SK-N-SH treated with all-trans-retinoic acid at 6 μM for 48 hours (cell line): ENCODE measurements at regions not wholly inside any gene's neighbourhood (a gene's known extent, or its start where the extent isn't known, plus 50 kb on each side); places are given as distances from the start of the nearest gene placed in this dataset.

Experiments used
- ATAC-seq: fragments of 200-7000 bp; cut with Tn5 transposase; 3 replicates; pipeline ENCODE4 v1.9.1; 2020; ENCODE audit warnings: mild to moderate bottlenecking, moderate library complexity
- ARNTL ChIP-seq: fragments of 450-650 bp; formaldehyde crosslinking; IDR thresholded peaks from 2 replicates; pipeline ENCODE4 v1.5.0; 2020; ENCODE audit warnings: low read depth, mild to moderate bottlenecking, moderate library complexity, borderline replicate concordance
- BACH2 ChIP-seq: fragments of 250-450 bp; sonication (Bioruptor Pico); IDR thresholded peaks from 2 replicates; pipeline ENCODE4 v1.9.0; 2021; ENCODE audit warnings: mild to moderate bottlenecking, borderline replicate concordance
- CSDC2 ChIP-seq: fragments of 250-450 bp; sonication (Bioruptor Pico); IDR thresholded peaks from 2 replicates; pipeline ENCODE4 v1.5.0; 2020; ENCODE audit warnings: mild to moderate bottlenecking, moderate library complexity
- ESRRG ChIP-seq: fragments of 250-450 bp; sonication (Bioruptor Pico); IDR thresholded peaks from 2 replicates; pipeline ENCODE4 v1.6.1; 2021; ENCODE audit warnings: mild to moderate bottlenecking
- GLIS3 ChIP-seq: fragments of 250-450 bp; sonication (Bioruptor Pico); IDR thresholded peaks from 2 replicates; pipeline ENCODE4 v1.5.0; 2020; ENCODE audit warnings: mild to moderate bottlenecking, moderate library complexity
- ISL1 ChIP-seq: fragments of 250-450 bp; sonication (Bioruptor Pico); IDR thresholded peaks from 2 replicates; pipeline ENCODE4 v2.1.2; 2022; ENCODE audit warnings: mild to moderate bottlenecking, moderate library complexity
- OSR1 ChIP-seq: fragments of 250-450 bp; sonication (Bioruptor Pico); IDR thresholded peaks from 2 replicates; pipeline ENCODE4 v1.8.0; 2022; ENCODE audit warnings: moderate library complexity, mild to moderate bottlenecking, inconsistent platforms
- PATZ1 ChIP-seq: fragments of 250-450 bp; sonication (Bioruptor Pico); IDR thresholded peaks from 2 replicates; pipeline ENCODE4 v1.8.0; 2020; ENCODE audit warnings: mild to moderate bottlenecking, moderate library complexity, borderline replicate concordance
- POU6F1 ChIP-seq: fragments of 250-450 bp; sonication (Bioruptor Pico); IDR thresholded peaks from 2 replicates; pipeline ENCODE4 v1.8.0; 2021; ENCODE audit warnings: low read depth, mild to moderate bottlenecking, moderate library complexity, borderline replicate concordance
- PPARA ChIP-seq: fragments of 250-450 bp; sonication (Bioruptor Pico); IDR thresholded peaks from 2 replicates; pipeline ENCODE4 v1.5.0; 2020; ENCODE audit warnings: mild to moderate bottlenecking, borderline replicate concordance
- RARB ChIP-seq: fragments of 250-450 bp; sonication (Bioruptor Pico); IDR thresholded peaks from 2 replicates; pipeline ENCODE4 v1.8.0; 2021; ENCODE audit warnings: mild to moderate bottlenecking, moderate library complexity
- SNAI2 ChIP-seq: fragments of 250-450 bp; sonication (Bioruptor Pico); IDR thresholded peaks from 2 replicates; pipeline ENCODE4 v1.5.0; 2020; ENCODE audit warnings: mild to moderate bottlenecking, moderate library complexity
- TCF4 ChIP-seq: fragments of 250-450 bp; sonication (Bioruptor Pico); IDR thresholded peaks from 2 replicates; pipeline ENCODE4 v1.8.0; 2021; ENCODE audit warnings: mild to moderate bottlenecking, moderate library complexity, borderline replicate concordance
- TOX ChIP-seq: fragments of 250-450 bp; sonication (Bioruptor Pico); IDR thresholded peaks from 2 replicates; pipeline ENCODE4 v1.8.0; 2021; ENCODE audit warnings: mild to moderate bottlenecking, moderate library complexity, borderline replicate concordance
- ZC3H10 ChIP-seq: fragments of 250-450 bp; sonication (Bioruptor Pico); IDR thresholded peaks from 2 replicates; pipeline ENCODE4 v1.5.1; 2021; ENCODE audit warnings: mild to moderate bottlenecking, moderate library complexity
- ZFP3 ChIP-seq: fragments of 250-450 bp; sonication (Bioruptor Pico); IDR thresholded peaks from 2 replicates; pipeline ENCODE4 v1.5.0; 2020; ENCODE audit warnings: mild to moderate bottlenecking, moderate library complexity
- ZFP30 ChIP-seq: fragments of 450-650 bp; formaldehyde crosslinking; IDR thresholded peaks from 2 replicates; pipeline ENCODE4 v1.5.0; 2022; ENCODE audit warnings: mild to moderate bottlenecking, moderate library complexity
- ZNF565 ChIP-seq: fragments of 450-650 bp; formaldehyde crosslinking; conservative IDR thresholded peaks from 2 replicates; pipeline ENCODE4 v1.5.0; 2020; ENCODE audit warnings: low read depth, mild to moderate bottlenecking, moderate library complexity
- ZNF70 ChIP-seq: fragments of 450-650 bp; formaldehyde crosslinking; IDR thresholded peaks from 2 replicates; pipeline ENCODE4 v1.5.0; 2020; ENCODE audit warnings: mild to moderate bottlenecking, moderate library complexity
- ZNF8 ChIP-seq: fragments of 450-650 bp; formaldehyde crosslinking; IDR thresholded peaks from 2 replicates; pipeline ENCODE4 v1.5.0; 2020; ENCODE audit warnings: mild to moderate bottlenecking, moderate library complexity
- TF ChIP-seq, protein P1 (sequence below): fragments of 250-450 bp; sonication (Bioruptor Pico); IDR thresholded peaks from 2 replicates; pipeline ENCODE4 v1.5.1; 2020; ENCODE audit warnings: low read depth, mild to moderate bottlenecking, moderate library complexity
- TF ChIP-seq, protein P2 (sequence below): fragments of 250-450 bp; sonication (Bioruptor Pico); IDR thresholded peaks from 2 replicates; pipeline ENCODE4 v1.5.1; 2021; ENCODE audit warnings: mild to moderate bottlenecking, moderate library complexity
- TF ChIP-seq, protein P3 (sequence below): fragments of 250-450 bp; sonication (Bioruptor Pico); IDR thresholded peaks from 2 replicates; pipeline ENCODE4 v1.5.0; 2020; ENCODE audit warnings: mild to moderate bottlenecking, moderate library complexity

GRCh38 chr17:14779241-14779640, 478.4 kb downstream of the HS3ST3B1 start:
- TF ChIP-seq ISL1 (CRISPR knock-in tag): no peak
- no peak for TF ChIP-seq ZNF8 (CRISPR knock-in tag)
- TF ChIP-seq ZFP30 (CRISPR knock-in tag): no peak
- TF ChIP-seq ESRRG: no peak
- no peak for ATAC-seq

DNA sequence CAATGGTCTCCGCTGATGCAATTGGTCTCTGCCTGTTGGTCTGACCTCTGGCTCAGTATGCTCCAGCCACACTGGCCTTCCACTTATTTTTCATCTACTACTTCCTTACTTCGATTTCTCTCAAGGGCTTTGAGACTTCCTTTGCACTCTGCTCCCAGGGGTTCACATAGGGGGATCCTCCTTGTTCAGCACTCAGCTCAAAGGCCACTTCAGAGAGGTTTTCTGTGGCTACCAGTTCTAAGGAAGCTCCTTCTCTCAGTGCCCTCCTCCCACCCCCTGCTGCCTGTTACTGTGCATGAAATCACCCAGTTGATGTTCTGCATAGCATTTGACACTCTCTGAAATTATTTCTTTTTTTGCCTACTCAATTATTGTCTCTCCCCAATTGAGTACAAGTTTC, 476.4 kb downstream of the HS3ST3B1 start:
- no peak for TF ChIP-seq ZNF8 (CRISPR knock-in tag)
- TF ChIP-seq ZNF565 (CRISPR knock-in tag): no peak
- TF ChIP-seq ZC3H10 (CRISPR knock-in tag): no peak
- no peak for TF ChIP-seq TOX (CRISPR knock-in tag)
- TF ChIP-seq, protein P1, sequence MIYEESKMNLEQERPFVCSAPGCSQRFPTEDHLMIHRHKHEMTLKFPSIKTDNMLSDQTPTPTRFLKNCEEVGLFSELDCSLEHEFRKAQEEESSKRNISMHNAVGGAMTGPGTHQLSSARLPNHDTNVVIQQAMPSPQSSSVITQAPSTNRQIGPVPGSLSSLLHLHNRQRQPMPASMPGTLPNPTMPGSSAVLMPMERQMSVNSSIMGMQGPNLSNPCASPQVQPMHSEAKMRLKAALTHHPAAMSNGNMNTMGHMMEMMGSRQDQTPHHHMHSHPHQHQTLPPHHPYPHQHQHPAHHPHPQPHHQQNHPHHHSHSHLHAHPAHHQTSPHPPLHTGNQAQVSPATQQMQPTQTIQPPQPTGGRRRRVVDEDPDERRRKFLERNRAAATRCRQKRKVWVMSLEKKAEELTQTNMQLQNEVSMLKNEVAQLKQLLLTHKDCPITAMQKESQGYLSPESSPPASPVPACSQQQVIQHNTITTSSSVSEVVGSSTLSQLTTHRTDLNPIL (CRISPR knock-in tag): no peak
- TF ChIP-seq ARNTL: no peak
- TF ChIP-seq GLIS3 (CRISPR knock-in tag): no peak
- TF ChIP-seq PPARA (CRISPR knock-in tag): no peak
- no peak for TF ChIP-seq OSR1 (CRISPR knock-in tag)
- no peak for TF ChIP-seq SNAI2
- no peak for TF ChIP-seq ZNF70 (CRISPR knock-in tag)
- no peak for TF ChIP-seq RARB
- no peak for TF ChIP-seq BACH2 (CRISPR knock-in tag)
- TF ChIP-seq TCF4: no peak
- TF ChIP-seq CSDC2: no peak
- no peak for TF ChIP-seq ZFP3 (CRISPR knock-in tag)
- TF ChIP-seq ISL1 (CRISPR knock-in tag): no peak
- no peak for ATAC-seq

GRCh38 chr17:14776791-14777190, 475.9 kb downstream of the HS3ST3B1 start:
- ATAC-seq: no peak
- TF ChIP-seq ZC3H10 (CRISPR knock-in tag) (no peak), PPARA (CRISPR knock-in tag) (no peak), ZFP30 (CRISPR knock-in tag) (no peak), ZNF565 (CRISPR knock-in tag) (no peak), ZNF70 (CRISPR knock-in tag) (no peak)
- TF ChIP-seq, protein P1 (CRISPR knock-in tag): no peak

DNA sequence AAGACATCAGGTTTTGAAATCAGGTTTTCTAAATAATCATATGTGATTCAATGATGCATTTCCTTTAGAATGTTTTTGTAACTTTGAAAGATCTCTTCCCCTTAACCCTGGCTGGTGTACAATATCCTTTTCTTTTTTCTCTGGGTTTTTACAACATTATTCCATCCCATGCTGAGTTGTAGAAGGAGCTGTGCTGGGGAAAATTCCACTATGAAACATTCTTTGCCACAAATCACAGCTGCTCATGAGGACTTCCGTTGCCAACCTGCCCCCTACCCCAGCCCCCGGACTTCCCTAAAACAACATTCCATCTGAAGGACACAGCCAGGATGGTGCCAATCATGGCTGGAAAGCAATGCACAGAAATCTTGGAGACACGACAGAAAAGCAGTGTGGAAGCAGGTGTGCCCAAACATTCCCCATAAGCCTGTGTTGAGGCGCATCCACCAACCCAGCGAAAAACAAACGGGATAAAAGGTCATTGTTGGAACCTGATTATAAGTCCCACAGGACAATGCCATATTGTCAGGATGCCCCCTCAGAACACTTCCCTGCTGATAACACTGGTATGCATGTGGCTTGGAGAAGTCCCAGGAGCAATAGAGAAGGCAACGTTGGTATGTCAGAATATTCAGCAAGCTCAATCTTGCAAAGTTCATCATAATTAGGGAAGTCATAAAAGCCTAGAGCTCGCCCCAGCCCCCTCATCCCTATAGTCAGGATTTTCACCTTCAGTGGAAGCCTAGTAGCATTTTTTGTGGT, 475.0 kb downstream of the HS3ST3B1 start:
- TF ChIP-seq POU6F1 (CRISPR knock-in tag): no peak
- no peak for TF ChIP-seq BACH2 (CRISPR knock-in tag)
- TF ChIP-seq SNAI2: no peak
- TF ChIP-seq RARB: no peak
- no peak for TF ChIP-seq ARNTL
- TF ChIP-seq, protein P2, sequence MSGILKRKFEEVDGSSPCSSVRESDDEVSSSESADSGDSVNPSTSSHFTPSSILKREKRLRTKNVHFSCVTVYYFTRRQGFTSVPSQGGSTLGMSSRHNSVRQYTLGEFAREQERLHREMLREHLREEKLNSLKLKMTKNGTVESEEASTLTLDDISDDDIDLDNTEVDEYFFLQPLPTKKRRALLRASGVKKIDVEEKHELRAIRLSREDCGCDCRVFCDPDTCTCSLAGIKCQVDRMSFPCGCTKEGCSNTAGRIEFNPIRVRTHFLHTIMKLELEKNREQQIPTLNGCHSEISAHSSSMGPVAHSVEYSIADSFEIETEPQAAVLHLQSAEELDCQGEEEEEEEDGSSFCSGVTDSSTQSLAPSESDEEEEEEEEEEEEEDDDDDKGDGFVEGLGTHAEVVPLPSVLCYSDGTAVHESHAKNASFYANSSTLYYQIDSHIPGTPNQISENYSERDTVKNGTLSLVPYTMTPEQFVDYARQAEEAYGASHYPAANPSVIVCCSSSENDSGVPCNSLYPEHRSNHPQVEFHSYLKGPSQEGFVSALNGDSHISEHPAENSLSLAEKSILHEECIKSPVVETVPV (CRISPR knock-in tag): no peak
- TF ChIP-seq PPARA (CRISPR knock-in tag): no peak
- TF ChIP-seq, protein P3, sequence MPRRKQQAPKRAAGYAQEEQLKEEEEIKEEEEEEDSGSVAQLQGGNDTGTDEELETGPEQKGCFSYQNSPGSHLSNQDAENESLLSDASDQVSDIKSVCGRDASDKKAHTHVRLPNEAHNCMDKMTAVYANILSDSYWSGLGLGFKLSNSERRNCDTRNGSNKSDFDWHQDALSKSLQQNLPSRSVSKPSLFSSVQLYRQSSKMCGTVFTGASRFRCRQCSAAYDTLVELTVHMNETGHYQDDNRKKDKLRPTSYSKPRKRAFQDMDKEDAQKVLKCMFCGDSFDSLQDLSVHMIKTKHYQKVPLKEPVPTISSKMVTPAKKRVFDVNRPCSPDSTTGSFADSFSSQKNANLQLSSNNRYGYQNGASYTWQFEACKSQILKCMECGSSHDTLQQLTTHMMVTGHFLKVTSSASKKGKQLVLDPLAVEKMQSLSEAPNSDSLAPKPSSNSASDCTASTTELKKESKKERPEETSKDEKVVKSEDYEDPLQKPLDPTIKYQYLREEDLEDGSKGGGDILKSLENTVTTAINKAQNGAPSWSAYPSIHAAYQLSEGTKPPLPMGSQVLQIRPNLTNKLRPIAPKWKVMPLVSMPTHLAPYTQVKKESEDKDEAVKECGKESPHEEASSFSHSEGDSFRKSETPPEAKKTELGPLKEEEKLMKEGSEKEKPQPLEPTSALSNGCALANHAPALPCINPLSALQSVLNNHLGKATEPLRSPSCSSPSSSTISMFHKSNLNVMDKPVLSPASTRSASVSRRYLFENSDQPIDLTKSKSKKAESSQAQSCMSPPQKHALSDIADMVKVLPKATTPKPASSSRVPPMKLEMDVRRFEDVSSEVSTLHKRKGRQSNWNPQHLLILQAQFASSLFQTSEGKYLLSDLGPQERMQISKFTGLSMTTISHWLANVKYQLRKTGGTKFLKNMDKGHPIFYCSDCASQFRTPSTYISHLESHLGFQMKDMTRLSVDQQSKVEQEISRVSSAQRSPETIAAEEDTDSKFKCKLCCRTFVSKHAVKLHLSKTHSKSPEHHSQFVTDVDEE: no peak
- no peak for TF ChIP-seq OSR1 (CRISPR knock-in tag)
- TF ChIP-seq PATZ1: no peak
- no peak for TF ChIP-seq ISL1 (CRISPR knock-in tag)
- no peak for TF ChIP-seq ZC3H10 (CRISPR knock-in tag)
- TF ChIP-seq TCF4: no peak
- no peak for TF ChIP-seq ZFP30 (CRISPR knock-in tag)
- TF ChIP-seq, protein P1 (CRISPR knock-in tag): no peak
- TF ChIP-seq TOX (CRISPR knock-in tag): no peak
- TF ChIP-seq, all 23 proteins: peak for 0
- ATAC-seq: no peak
